Omental fat pad (tissue), 3 donors: ENCODE measurements at regions not wholly inside any gene's neighbourhood (a gene's known extent, or its start where the extent isn't known, plus 50 kb on each side); places are given as distances from the start of the nearest gene placed in this dataset.
"Not testable (repeated sequence)": the region's sequence is repeated elsewhere in the genome, so short reads cannot be mapped to it uniquely, and the experiment has no call there.

Experiments used
- ATAC-seq: fragments of 150-250 bp; one replicate; pipeline ENCODE4 v1.9.1; 2016; ENCODE audit warnings: mild to moderate bottlenecking, moderate library complexity; ENCODE audit not compliant: low FRiP score
- DNase-seq: peaks from one replicate; pipeline ENCODE4 v3.0.0-alpha.2; 2019; ENCODE audit warnings: low spot score
- TF ChIP-seq, protein P1 (sequence below), 3 donors: fragments of 450-650 bp; IDR thresholded peaks; one replicate each; pipeline ENCODE4 v1.5.1; 2016 to 2017; ENCODE audit warnings: antibody characterized with exemption in 3 of 3, mild to moderate bottlenecking in 3 of 3, moderate library complexity in 2 of 3

DNA sequence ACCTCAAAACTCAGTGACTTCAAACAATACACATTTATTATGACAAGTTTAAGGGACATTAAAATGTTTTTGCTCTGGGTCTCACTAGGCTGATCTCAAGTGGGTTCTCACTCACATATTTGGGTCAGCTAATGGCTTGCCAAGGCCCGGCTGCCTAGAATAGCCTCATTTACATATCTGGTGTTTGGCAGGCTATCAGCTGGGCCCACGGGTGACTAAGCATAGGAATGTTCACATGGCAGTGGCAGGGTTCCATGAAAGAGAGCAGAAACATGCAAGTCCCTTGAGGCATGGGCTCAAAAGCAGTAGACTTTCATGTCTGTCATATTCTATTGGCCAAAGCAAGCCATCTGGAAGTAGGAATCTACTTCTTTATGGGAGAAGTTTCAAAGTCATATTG is 492.6 kb downstream of the KCNT2 start:
- TF ChIP-seq, protein P1, sequence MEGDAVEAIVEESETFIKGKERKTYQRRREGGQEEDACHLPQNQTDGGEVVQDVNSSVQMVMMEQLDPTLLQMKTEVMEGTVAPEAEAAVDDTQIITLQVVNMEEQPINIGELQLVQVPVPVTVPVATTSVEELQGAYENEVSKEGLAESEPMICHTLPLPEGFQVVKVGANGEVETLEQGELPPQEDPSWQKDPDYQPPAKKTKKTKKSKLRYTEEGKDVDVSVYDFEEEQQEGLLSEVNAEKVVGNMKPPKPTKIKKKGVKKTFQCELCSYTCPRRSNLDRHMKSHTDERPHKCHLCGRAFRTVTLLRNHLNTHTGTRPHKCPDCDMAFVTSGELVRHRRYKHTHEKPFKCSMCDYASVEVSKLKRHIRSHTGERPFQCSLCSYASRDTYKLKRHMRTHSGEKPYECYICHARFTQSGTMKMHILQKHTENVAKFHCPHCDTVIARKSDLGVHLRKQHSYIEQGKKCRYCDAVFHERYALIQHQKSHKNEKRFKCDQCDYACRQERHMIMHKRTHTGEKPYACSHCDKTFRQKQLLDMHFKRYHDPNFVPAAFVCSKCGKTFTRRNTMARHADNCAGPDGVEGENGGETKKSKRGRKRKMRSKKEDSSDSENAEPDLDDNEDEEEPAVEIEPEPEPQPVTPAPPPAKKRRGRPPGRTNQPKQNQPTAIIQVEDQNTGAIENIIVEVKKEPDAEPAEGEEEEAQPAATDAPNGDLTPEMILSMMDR (IDR thresholded peaks at IDR 0.05), result no peak
- ATAC-seq, result no peak
- no peak for DNase-seq

DNA sequence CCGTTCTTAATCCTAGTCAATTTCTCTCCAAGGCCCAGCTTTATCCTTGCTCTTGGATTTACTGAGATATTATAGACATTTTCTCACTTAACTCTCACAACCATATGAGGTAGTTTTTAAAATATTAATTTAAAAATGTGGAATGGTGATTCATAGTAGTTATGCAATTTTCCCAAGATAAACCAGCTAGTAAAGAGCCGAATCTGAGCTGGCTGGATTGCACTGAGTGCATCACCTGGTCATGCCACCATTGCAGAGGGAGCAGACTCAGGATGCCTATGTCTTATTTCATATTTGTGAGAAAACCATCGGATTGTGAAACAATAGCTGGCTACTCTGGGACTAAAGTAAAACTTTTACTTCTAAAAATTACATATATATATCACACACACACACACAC is 494.0 kb downstream of the KCNT2 start:
- DNase-seq (no peak), ATAC-seq (no peak)
- TF ChIP-seq, protein P1 (IDR thresholded peaks at IDR 0.05), result no peak

DNA sequence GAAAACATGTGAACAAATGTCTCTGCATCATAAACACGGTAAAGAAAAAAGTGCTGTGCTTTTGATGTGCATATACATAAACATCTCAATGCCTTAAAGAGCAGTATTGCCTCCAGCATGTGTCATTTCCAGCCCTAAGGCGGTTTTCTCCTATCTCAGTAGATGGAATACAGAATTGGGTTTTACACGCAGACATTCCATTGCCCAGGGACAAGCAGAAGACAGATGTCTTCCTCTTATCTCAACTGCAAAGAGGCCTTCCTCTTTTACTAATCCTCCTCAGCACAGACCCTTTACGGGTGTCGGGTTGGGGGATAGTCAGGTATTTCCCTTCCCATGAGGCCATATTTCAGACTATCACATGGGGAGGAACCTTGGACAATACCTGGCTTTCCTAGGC is 499.2 kb downstream of the KCNT2 start:
- DNase-seq, ATAC-seq: not testable (repeated sequence)

DNA sequence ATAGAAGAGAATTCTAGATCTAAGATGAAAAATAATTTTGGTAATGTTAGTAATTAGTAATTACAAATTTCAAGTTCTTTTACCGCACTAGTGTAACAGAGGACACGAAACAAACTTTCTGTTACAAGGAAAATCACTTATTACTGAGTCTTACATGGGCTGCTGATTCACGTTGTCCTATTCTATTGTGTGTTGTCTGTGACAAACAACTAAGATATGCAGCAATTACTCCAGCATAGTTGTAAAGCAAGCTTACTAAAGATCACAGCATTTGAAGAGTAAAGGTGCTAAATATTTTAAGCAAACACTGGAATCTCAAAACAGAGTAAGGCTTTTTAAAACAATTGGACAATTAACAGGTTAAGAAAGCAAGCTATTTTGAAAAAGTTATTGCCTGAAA is 502.3 kb downstream of the KCNT2 start:
- ATAC-seq, result no peak
- TF ChIP-seq, protein P1 (IDR thresholded peaks at IDR 0.05), result no peak
- DNase-seq, result no peak

DNA sequence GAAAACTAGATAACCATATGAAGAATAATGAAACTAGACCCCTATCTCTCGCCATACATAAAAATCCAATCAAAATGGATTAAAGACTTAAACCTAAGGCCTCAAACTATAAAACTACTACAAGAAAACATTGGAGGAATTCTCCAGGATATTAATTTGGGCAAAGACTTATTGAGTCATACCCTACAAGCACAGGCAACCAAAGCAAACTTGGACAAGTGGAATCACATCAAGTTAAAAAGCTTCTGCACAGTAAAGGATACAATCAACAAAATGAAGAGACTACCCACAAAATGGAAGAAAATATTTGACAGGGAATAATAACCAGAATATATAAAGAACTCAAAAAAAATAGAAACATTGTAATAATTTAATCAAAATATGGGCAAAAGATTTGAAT is 505.4 kb downstream of the KCNT2 start:
- no peak for ATAC-seq
- TF ChIP-seq, protein P1 (IDR thresholded peaks at IDR 0.05), result no peak
- DNase-seq, result no peak

DNA sequence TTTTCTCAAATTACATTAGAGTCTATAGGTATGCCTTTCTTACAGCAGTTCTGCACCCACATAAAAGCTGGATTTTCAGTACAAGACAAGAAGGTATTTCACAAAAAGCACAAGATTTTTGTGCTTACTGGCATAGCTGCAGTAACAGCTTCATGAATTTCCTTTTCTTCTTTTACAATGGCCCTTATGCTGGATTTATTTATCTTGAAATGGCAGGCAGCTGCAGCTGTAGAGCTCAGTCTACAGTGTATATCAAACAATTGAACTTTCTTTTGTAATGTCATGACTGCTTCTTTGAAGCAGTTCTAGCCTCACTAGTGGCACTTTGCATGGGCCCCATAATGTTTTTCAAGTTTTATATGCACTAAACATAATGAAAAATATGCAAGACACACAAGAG is 510.2 kb downstream of the KCNT2 start:
- TF ChIP-seq, protein P1 (IDR thresholded peaks at IDR 0.05), result no peak
- ATAC-seq (no peak), DNase-seq (no peak)

DNA sequence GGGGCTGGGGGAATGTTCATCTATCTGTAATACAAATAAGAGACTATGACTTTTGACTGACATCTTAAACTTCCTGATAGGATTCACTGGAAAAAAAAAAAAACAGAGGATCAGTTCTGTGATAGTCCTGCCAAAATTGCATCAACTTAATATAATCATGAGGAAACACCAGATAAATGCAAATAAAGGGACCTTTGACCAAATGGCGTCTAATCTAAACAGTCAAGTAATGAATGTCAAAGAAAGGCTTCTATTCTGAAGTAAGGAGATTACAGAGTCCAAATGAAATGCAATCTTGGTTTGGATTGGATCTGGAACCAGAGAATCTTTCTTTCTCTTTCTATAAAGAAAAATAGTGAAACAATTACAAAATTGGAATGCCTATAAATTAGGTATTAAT is 513.4 kb downstream of the KCNT2 start:
- no peak for ATAC-seq
- no peak for DNase-seq
- TF ChIP-seq, protein P1 (IDR thresholded peaks at IDR 0.05), result no peak
